HG02571 (cell line): ENCODE measurements at regions not wholly inside any gene's neighbourhood (a gene's known extent, or its start where the extent isn't known, plus 50 kb on each side); places are given as distances from the start of the nearest gene placed in this dataset.
"Not testable (repeated sequence)": the region's sequence is repeated elsewhere in the genome, so short reads cannot be mapped to it uniquely, and the experiment has no call there.

Experiments
- ATAC-seq: cut with Tn5 transposase; IDR thresholded peaks from one replicate; pipeline ENCODE4 v1.9.1; 2021; ENCODE audit warnings: mild to moderate bottlenecking, moderate library complexity; ENCODE audit not compliant: unreplicated experiment

- no peak for ATAC-seq
Measured at GRCh38 chr9:30775236-30775635, 1609.2 kb upstream of the ACO1 start.

- ATAC-seq = no peak
Measured at GRCh38 chr9:30796764-30797163, 1587.7 kb upstream of the ACO1 start.

- ATAC-seq = no peak
Measured at GRCh38 chr9:30799527-30800101, 1584.8 kb upstream of the ACO1 start.

GRCh38 chr9:30800421-30800820 is 1584.0 kb upstream of the ACO1 start:
- ATAC-seq = no peak

GRCh38 chr9:30812821-30813220 is 1571.6 kb upstream of the ACO1 start:
- no peak for ATAC-seq

GRCh38 chr9:30815585-30815984 is 1568.9 kb upstream of the ACO1 start:
- no peak for ATAC-seq

GRCh38 chr9:30845136-30845535 is 1539.3 kb upstream of the ACO1 start:
- no peak for ATAC-seq

- ATAC-seq = no peak
Measured at GRCh38 chr9:30846651-30847050, 1537.8 kb upstream of the ACO1 start.

- ATAC-seq = no peak
Measured at GRCh38 chr9:30851600-30851999, 1532.8 kb upstream of the ACO1 start.

GRCh38 chr9:30900706-30901105 is 1483.7 kb upstream of the ACO1 start:
- ATAC-seq = no peak

GRCh38 chr9:30913331-30913730 is 1471.1 kb upstream of the ACO1 start:
- ATAC-seq = no peak

- no peak for ATAC-seq
Measured at GRCh38 chr9:30915451-30915850, 1469.0 kb upstream of the ACO1 start.

- ATAC-seq = no peak
Measured at GRCh38 chr9:30925126-30925525, 1459.3 kb upstream of the ACO1 start.

- ATAC-seq = no peak
Measured at GRCh38 chr9:30925635-30926034, 1458.8 kb upstream of the ACO1 start.

GRCh38 chr9:30928045-30928444 is 1456.4 kb upstream of the ACO1 start:
- ATAC-seq = no peak

- ATAC-seq = no peak
Measured at GRCh38 chr9:30932226-30932625, 1452.2 kb upstream of the ACO1 start.

GRCh38 chr9:30935730-30936129 is 1448.7 kb upstream of the ACO1 start:
- ATAC-seq = no peak

GRCh38 chr9:30937106-30937505 is 1447.3 kb upstream of the ACO1 start:
- no peak for ATAC-seq

GRCh38 chr9:30942852-30943251 is 1441.6 kb upstream of the ACO1 start:
- ATAC-seq = not testable (repeated sequence)

GRCh38 chr9:30943446-30944224 is 1440.8 kb upstream of the ACO1 start:
- ATAC-seq = no peak

- ATAC-seq = no peak
Measured at GRCh38 chr9:30944225-30944569, 1440.2 kb upstream of the ACO1 start.

- no peak for ATAC-seq
Measured at GRCh38 chr9:30944741-30945280, 1439.6 kb upstream of the ACO1 start.

GRCh38 chr9:30964332-30964731 is 1420.1 kb upstream of the ACO1 start:
- ATAC-seq = no peak
